ENCODE measurements at regions not wholly inside any gene's neighbourhood (a gene's known extent, or its start where the extent isn't known, plus 50 kb on each side); places are given as distances from the start of the nearest gene placed in this dataset.

DNA sequence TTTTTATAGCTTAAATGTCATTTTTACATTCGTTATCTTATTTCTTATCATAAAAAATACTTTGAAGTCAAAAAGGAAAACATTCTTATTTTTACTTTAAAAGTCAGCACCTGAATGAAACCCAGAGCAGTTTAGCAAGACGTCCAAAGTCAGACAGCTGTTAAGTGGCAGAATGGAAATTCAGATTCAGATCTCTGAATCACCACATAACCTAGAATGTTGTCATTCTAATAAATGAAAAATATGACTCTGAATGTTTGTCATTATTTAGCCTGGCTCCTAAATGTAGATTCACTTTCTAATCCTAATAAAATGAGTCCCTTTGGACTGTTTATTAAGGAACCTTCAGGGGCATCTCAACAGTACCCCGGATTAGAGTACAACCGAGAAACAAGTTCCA is 75.2 kb upstream of the RGS7 start:
- TF ChIP-seq EZH2 (IDR thresholded peaks at IDR 0.05; ENCODE audit: low read length, unreplicated experiment): no peak
- TF ChIP-seq, protein P1, sequence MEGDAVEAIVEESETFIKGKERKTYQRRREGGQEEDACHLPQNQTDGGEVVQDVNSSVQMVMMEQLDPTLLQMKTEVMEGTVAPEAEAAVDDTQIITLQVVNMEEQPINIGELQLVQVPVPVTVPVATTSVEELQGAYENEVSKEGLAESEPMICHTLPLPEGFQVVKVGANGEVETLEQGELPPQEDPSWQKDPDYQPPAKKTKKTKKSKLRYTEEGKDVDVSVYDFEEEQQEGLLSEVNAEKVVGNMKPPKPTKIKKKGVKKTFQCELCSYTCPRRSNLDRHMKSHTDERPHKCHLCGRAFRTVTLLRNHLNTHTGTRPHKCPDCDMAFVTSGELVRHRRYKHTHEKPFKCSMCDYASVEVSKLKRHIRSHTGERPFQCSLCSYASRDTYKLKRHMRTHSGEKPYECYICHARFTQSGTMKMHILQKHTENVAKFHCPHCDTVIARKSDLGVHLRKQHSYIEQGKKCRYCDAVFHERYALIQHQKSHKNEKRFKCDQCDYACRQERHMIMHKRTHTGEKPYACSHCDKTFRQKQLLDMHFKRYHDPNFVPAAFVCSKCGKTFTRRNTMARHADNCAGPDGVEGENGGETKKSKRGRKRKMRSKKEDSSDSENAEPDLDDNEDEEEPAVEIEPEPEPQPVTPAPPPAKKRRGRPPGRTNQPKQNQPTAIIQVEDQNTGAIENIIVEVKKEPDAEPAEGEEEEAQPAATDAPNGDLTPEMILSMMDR (conservative IDR thresholded peaks at IDR 0.05; ENCODE audit: low read depth, low read length): no peak

Measured in PC-3 (cell line).